ENCODE measurements at regions not wholly inside any gene's neighbourhood (a gene's known extent, or its start where the extent isn't known, plus 50 kb on each side); places are given as distances from the start of the nearest gene placed in this dataset.
A peak's percentile ranks its signal among the peaks of the same experiment; 100 is the strongest.
"Not testable (repeated sequence)": the region's sequence is repeated elsewhere in the genome, so short reads cannot be mapped to it uniquely, and the experiment has no call there.

DNA sequence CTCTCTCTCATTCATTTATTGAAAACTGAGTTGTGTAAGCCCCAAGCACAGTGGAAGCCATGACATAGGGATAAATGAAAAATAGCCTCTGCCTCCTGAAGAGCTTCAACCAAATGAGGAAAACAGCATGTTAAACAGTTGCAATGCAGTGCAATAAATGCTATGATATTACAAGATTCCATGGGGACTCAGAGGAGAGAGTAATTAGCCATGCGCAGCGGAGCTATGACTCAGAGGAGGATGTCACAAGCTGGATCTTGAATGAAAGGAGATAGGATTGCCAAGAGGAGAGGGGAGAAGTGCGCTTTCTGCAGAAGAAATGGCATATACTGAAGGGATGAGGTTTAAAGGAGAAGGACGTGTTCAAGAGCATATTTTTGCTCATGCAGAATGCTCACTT is 231.3 kb upstream of the PLXNA2 start:
- no peak for DNase-seq

DNA sequence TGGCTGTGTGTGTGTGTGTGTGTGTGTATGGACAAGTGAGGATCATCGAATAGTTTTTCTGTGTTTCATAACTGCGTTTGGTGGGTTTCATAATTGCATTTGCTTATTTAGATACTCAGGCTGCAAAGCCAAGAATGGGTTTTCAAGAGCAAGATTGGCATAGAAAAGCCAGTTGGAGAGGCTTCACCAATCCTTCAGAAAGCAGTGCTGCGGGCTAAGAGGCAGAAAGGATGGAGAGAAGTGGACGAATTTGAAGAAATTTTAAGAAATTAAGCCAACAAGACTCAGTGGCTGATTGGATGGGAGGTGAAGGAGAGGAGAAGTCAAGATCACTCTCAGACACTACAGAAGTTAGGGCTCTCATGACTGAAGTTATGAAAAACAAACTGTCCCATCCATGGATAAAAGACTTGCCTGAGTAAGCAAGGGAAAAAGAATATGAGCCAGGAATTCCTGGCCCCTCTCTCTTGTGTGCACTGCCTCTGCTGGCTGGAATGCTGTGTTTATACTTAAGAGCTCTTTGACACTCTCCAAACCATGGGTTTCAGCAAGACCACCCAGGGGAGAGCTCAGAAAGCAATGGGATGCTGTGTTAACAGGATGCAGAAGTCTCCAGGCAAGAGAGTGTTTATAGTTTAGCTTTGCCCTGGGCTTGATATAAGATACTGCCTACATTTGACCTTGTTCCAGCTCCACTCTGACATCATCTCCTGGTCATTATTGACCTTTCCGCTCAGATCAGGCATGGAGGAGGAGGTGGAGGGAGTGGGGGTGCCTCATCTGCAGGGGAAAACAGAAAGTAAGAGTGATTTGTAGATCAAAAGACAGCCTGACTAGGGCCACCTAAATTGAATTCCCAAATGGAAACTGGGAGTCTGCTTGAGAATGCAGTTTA is 232.0 kb upstream of the PLXNA2 start:
- DNase-seq: peak; percentile 73

DNA sequence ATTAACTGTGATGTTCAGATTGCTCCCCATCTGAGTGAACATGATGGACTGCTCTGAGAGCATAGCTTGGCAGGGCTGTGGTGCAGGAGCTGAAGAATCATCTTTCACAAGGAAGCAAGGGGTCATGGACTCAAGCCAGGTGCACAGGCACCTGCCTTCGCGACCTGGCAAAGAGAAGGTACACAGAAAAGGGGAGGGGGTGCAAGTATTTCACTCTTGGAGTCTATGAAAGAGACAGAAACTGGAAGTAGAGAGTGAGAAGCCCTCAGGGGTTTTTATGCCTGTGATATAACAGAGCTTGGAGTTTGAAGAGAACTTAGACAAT is 232.6 kb upstream of the PLXNA2 start:
- no peak for DNase-seq

DNA sequence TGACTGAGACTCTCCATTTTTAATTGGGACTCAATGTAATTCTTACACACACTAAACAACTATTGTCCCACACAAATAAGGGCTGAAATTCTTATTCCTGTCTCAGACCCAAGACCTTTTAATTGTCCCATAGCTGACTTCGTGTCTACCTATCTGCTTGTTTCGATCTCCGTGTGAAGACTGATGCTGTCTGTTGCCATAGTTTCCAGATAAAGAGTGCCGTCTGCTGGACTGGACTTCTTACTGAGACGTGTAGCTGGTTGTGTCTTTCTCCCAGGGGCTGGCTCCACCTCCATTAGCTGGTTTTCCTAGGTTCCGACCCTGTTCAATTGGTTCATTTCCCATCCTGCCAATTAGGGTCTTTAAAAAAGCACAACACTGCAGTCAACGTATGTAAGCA is 235.3 kb upstream of the PLXNA2 start:
- DNase-seq: no peak

DNA sequence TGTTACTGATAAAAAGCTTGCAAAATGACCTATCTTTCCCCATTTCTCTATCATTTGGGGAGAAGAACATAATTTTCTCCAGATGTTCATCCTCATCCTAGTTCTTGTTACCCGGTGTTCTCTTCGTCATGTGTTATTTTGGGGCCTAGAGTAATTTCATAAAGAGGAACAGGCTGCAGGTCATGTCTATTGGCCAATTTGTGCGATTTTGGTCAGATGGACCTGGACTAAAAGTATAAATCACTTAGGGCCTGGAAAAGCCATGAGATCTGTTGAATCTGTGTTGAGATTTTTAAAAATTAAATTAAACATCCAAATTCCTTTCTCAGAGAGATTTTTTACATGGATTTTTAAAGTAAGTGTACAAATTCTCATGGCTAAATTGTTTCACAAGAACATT is 241.3 kb upstream of the PLXNA2 start:
- no peak for DNase-seq

DNA sequence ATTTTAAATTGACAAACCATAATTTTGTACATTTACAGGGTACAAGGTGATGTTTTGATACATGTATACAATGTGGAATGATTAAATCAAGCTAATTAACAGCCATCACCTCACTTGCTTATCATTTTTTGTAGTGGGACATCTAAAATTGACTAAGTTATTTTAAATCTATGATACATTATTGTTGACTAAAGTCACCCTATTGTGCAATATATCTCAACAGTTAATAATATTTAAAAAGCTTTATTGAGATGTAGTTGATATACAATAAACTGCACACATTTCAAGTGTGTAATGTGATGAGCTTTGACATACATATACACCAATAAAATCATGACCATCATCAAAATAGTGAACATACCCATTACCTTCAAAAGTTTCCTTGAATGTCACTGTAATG is 242.5 kb upstream of the PLXNA2 start:
- DNase-seq: no peak

DNA sequence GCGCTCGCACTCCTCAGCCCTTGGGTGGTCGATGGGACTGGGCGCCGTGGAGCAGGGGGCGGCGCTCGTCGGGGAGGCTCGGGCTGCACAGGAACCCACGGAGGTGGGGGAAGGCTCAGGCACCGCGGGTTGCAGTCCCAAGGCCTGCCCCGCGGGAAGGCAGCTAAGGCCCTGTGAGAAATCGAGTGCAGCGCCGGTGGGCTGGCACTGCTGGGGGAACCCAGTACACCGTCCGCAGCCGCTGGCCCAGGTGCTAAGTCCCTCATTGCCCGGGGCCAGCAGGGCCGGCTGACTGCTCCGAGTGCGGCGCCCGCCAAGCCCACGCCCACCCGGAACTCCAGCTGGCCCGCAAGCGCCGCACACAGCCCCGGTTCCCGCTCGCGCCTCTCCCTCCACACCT is 244.2 kb upstream of the PLXNA2 start:
- DNase-seq: not testable (repeated sequence)

DNA sequence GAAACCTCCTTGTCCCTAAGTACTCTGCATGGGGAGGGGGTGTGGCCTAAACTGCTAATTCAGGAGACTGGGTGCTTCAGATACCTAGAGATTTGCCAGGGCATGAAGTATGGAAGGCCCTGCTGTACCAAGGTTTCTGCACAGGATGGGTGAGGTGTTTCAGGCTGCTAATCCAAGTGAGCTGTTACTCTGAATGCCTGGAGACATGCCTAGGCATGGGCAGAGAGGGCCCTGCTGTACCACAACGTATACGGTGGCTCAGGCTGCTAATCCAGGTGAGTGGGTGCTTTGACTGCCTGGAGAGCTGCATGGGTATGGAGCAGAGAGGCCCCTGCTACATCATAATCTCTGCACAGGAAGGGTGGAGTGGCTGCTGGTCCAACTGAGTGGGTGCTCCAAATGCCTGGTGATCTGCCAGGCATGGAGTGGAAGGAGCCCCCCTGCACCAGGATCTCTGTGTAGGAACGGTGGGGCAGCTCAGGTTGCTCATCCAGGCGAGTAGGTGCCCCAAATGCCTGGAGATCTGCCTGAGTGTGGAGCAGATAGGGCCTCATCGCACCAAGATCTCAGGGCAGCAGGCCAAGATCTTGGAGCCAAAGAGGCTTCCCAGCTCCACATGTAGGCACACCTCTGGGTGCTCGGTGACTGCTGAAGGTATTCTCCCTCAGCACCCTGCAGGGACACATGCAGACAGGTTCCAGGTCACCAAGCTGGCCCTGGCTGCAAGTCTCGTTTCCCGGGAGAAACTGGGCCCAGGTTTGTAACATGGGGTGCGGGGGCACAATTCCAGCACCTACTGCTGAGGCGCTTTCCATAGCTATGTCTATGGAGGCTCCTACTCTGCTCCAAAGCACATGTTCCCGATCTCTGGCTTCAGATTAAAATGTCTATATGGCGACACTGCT is 252.5 kb upstream of the PLXNA2 start:
- DNase-seq: no peak

DNA sequence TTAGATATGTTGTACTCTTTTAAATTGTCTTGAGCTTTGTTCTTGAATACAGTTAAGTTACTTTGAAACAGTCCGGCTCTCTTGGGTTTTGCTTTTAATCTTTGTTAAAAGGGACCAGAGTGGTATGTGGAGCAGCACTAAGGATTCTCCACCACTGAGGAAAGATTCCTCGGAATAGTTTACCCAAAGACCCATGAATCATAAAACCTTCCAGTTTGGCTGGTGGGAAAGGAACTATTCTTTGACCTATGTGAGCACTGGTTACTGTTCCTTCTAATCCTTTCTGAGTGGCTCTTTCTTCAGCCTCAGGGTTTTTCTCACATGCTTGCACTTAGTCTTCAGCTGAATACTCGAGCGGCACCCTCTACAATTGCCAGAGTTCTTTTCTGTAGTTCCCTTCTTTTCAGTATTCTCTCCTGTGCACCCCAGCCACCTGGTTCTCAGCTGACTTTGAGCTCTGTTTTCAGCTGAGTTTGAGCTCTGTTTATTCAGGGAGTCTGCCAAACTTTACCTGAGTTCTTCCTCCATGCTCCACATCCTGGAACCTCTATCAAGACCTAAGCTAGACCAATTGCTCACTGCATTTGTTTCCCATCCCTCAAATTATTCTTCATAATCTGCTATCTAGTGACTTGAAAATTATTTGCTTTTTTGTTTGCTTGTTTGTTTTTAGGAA is 253.8 kb upstream of the PLXNA2 start:
- DNase-seq: peak; percentile 82

DNA sequence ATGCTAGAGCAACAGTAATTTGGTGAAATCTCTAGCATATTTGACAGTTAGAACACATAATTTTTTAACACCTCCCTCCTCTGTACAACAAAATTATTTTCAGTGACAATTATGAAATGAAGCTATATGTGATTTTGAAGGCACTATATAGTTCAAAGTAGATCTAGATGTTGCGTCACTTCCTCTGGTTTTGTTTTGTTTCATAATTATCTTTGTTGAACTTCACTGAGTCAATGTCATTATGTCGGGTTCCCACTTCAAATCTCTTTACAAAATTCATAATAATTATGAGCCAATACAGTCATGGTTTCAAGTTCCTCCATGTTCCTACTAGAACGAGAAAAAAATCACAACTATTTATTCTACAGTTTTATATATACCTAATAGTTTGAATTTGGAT is 254.8 kb upstream of the PLXNA2 start:
- DNase-seq: no peak

DNA sequence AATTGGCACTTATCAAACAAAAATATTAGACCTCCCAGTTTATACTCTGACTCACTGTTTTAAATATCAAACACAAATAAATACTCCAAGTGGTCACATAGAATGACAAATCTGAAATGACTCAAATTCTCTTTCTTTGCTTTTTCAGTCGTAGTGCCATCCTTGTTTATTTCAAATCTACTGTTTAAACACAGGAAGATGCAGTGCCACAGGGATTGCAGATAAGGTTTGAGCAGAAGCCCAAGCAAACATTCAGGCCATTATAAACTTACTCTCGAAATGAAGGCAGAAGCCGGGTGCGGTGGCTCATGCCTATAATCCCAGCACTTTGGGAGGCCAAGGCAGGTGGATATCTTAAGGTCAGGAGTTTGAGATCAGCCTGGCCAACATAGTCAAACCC is 255.4 kb upstream of the PLXNA2 start:
- no peak for DNase-seq

DNA sequence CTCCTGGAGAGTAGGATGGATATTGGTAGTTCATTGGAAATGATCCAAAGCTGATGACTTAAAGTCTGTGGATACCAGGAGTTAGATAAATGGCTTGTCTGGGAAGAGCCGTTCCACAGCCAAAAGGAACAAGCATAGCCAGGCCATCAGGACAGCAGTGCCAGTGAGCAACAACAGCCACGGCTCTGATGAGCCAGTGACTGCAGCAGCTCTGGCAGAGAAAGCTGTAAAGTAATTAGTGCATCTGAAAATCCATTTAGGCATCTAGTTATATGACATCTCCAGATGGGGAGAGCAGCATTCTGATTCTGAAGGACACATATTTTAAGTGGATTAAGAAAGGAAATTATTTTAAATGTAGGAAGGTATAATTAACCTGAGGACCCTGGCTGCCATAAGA is 256.2 kb upstream of the PLXNA2 start:
- no peak for DNase-seq

DNA sequence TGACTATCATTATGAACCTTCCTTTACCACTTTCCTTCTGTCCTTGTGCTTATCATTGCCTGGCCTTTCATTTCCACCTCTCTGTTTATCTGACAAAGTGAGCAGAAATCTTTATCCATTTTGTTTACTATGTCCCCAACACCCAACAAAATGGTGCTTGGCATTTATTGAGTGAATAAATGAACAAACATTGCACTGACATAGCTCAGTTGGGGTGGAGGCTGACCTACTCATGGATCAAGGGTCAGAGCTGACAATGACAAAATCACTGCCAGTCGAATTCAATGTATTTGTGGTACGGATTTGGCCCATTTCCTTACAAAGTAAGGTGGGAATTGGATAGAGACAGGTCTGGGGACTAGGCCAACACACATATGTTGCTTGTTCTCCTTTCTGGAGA is 257.4 kb upstream of the PLXNA2 start:
- no peak for DNase-seq

DNA sequence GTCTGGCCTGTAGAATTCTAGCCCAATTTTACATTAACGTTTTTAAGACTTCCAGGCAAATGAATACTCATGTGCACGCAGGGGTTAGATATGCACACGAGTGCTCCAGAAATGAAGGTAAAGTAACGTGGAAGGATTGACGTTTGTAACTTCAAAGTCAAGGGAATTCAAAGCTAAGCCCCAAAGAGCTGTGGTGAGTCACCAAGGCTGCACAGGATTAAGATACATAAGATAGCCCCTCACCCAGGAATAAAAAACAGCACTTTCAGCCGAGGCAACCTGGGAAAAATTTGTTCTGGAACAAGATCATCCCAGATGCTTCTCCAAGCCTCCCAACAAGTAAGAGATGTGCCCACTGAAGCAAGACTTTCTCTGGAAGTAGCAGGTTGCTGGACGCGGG is 259.6 kb upstream of the PLXNA2 start:
- no peak for DNase-seq

DNA sequence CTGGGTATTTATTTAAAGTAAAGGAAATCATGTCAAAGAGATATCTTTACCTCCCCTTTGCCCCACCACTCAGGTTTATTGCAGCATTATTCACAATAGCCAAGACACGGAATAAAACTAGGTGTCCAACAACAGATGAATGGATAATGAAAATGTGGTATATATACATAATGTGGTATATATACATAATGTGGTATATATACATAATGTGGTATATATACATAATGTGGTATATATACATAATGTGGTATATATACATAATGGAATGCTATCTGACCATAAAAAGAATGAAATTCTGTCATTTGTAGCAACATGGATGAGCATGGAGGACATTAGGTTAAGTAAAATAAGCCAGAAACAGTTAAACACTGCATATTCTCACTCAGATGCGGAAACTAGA is 262.6 kb upstream of the PLXNA2 start:
- DNase-seq: no peak

DNA sequence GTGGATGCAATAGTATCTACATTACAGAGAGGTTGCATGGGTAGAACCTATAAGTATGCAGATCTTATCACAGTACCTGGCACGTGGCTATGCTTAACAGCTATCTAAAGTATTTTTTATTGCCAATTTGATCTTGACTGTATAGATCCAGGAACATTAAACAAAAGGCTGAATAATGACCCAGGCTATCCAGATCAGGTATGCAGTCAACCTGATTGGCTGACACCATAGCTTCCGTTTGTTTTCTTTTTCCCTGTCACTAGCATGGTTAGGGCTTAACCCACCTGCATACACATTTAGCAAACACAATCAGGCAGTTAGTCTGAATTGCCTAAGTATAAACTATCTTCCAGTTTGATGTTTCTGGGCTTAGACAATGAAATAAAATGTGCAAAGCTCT is 264.9 kb upstream of the PLXNA2 start:
- no peak for DNase-seq

DNA sequence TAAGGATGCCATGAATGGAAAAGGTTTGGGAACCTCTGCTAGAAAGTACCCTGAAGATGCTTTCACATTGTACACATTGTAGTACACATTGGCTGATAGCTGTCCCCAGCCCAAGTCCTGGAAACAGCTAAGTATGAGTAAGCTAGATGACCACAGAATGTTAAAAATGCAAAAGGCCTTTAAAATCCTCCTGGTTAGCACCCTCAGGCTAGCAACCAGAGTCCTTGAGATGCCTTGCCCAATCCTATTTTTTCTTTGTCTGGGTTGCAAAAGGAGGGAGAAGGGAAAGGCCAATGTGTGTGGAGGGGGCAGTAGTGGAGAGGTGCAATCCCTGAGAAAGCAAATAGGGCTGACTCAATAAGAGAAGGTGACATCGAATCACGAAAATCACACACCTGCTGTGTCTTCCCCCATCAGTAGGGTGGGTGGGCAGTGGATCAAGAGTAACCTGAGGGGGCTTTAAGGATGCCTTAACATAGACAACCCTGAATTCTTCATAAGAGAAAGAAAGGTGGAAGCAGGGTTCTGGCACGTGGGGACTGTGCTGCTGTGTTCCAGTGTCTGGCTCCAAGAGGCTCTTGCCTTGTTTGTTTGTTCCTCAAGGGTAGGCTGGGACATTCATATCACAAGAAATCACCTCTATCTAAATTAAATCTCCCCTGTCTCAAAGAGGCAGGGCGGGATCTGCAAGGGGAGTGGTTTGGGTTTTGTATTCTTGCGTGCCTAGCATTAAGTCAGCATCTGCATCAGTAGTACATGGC is 266.2 kb upstream of the PLXNA2 start:
- DNase-seq: peak; percentile 93

DNA sequence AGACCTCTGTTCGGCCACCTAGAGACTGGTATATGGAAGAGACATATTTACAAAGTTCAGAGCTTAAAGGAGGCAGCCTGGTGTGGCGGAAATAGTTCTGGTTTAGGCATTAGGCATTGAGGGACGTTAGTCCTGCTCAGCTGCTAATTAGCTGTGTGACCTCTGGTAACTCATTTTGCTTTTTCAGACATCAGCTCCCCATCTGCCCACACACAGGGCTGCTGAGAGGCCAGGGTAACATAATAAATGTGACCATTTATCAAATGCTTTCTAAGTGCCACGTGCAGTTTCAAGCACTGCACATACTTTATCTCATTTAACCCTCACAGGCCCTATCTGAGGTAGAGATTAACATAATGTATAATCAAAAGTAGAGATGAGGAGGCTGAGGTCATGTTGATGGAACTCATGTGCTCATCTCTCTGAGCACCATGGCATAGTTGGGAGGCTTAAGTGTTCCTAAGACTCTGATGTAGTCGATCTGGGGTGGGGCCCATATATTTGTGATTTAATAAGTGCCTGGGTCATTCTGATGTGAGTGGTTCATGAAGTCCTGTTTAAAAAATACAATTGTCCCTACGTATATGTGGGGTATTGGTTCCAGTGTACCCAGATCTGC is 267.2 kb upstream of the PLXNA2 start:
- DNase-seq: no peak

DNA sequence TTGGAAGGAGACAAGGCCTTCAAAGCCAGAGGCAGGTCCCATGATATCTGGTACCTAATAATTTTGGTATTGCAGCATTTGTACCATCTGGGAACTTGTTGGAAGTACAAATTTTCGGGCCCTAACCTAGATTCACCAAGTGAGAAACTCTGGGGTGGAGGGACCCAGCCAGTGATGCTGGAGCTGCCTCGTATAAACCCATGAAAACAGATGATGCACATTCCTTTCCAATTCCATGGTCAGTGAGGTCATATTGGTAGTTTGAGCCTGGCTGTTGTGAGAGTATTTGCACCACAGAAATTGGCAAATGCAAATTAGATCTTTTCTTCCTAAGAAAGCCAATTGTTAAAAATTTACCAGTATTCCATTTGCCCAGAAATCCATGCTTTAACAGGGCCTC is 269.6 kb upstream of the PLXNA2 start:
- no peak for DNase-seq

DNA sequence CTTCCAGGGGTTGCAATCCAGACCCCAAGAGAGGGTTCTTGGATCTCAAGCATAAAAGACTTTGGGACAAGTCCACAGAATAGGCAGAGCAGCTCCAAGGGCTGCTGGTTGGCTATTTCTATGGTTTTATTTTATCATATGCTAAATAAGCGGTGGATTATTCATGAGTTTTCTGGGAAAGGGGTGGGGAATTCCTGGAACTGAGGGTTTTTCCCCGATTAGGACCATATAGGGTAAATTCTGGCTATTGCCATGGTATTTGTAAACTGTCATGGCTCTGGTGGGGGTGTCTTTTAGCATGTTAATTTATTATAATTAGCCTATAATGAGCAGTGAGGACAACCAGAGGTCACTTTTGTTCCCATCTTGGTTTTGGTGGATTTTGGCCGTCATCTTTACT is 270.9 kb upstream of the PLXNA2 start:
- DNase-seq: no peak

DNA sequence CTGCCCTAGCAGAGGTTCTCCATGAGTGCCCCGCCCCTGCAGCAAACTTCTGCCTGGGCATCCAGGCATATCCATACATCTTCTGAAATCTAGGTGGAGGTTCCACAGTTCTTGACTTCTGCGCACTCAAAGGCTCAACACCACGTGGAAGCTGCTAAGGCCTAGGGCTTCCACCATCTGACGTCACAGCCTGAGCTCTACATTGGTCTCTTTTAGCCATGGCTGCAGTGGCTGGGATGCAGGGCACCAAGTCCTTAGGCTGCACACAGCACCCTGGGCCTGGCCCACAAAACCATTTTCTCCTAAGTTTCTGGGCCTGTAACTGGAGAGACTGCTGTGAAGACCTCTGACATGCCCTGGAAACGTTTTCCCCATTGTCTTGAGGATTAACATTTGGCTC is 272.6 kb upstream of the PLXNA2 start:
- DNase-seq: no peak

DNA sequence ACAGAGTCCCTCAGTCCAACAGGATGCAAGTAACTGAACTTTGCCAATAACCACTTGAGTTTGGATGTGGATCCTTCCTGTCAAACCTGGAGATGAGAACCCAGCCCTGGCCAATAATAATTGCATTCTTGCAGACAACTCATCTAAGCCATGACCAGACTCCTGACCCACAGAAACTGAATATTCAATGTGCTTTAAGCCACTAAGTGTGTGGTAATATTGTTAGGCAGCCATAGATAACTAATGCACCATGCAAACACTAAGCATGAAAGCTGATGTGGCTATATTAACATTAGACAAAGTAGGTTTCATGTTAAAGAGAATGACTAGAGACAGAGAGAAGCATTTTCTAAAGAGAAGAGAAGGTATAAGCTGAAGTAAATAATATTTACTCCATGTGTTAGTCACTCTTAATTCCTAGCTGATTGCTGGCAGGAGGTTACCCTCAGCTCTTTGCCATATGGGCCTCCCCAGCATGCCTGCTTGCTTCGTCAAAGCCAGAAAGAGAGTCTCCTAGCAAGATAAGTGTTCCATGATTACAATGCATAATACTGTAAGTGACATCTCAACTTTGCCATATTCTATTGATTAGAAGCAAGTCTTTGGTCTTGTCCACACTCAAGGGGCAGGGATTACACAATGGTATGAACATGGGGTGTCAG is 276.4 kb upstream of the PLXNA2 start:
- no peak for DNase-seq

Data from islet precursor cell (in vitro differentiated cells).